ENCODE measurements at regions not wholly inside any gene's neighbourhood (a gene's known extent, or its start where the extent isn't known, plus 50 kb on each side); places are given as distances from the start of the nearest gene placed in this dataset.

GRCh38 chr6:82795940-82796339, 269.7 kb downstream of the UBE3D start:
- TF ChIP-seq CTCF (IDR thresholded peaks at IDR 0.05), result no peak
- TF ChIP-seq POLR2AphosphoS5 (IDR thresholded peaks at IDR 0.05), result no peak
- TF ChIP-seq POLR2A (IDR thresholded peaks at IDR 0.05), result no peak
- no peak for TF ChIP-seq EP300 (IDR thresholded peaks at IDR 0.05)

All from suprapubic skin (tissue), 4 donors.